DOHH2 (cell line): ENCODE measurements at regions not wholly inside any gene's neighbourhood (a gene's known extent, or its start where the extent isn't known, plus 50 kb on each side); places are given as distances from the start of the nearest gene placed in this dataset.

ENCODE experiments used
- H3F3A ChIP-seq: fragments of 200-600 bp; sonication (generic), shearing (Covaris generic); 2 replicates; pipeline ENCODE4 v1.6.0; 2016; ENCODE audit warnings: antibody characterized with exemption, mild to moderate bottlenecking; ENCODE audit not compliant: control insufficient read depth, insufficient read depth
- H3K27ac ChIP-seq: fragments of 200-600 bp; sonication (generic); 2 replicates; pipeline ENCODE4 v1.5.1; 2014; ENCODE audit warnings: low read depth, mild to moderate bottlenecking, low read length, moderate library complexity
- H3K27me3 ChIP-seq: fragments of 200-600 bp; sonication (generic); 2 replicates; pipeline ENCODE4 v1.6.1; 2014; ENCODE audit warnings: mild to moderate bottlenecking, low read length, mixed read lengths; ENCODE audit not compliant: control insufficient read depth
- H3K36me3 ChIP-seq: fragments of 200-600 bp; sonication (generic); 2 replicates; pipeline ENCODE4 v1.6.1; 2014; ENCODE audit warnings: mild to moderate bottlenecking, low read length, moderate library complexity, mixed read lengths; ENCODE audit not compliant: control insufficient read depth
- H3K4me1 ChIP-seq: fragments of 200-600 bp; sonication (generic); 2 replicates; pipeline ENCODE4 v1.6.1; 2014; ENCODE audit warnings: mild to moderate bottlenecking, low read length, mixed read lengths; ENCODE audit not compliant: control insufficient read depth
- H3K4me2 ChIP-seq: fragments of 200-600 bp; sonication (generic); 2 replicates; pipeline ENCODE4 v1.6.0; 2014; ENCODE audit warnings: mild to moderate bottlenecking, low read length, moderate library complexity
- H3K4me3 ChIP-seq: fragments of 200-600 bp; sonication (generic); 2 replicates; pipeline ENCODE4 v1.5.1; 2014; ENCODE audit warnings: mild to moderate bottlenecking, low read length, mixed read lengths
- H3K79me2 ChIP-seq: fragments of 200-600 bp; sonication (generic); 2 replicates; pipeline ENCODE4 v1.6.1; 2014; ENCODE audit warnings: mild to moderate bottlenecking, low read length, mixed read lengths; ENCODE audit not compliant: control insufficient read depth
- H3K9me2 ChIP-seq: fragments of 200-600 bp; sonication (generic); replicated peaks from 2 replicates; pipeline ENCODE4 v1.6.1; 2014; ENCODE audit warnings: mild to moderate bottlenecking, low read length, mixed read lengths; ENCODE audit not compliant: control insufficient read depth
- H3K9me3 ChIP-seq: fragments of 200-600 bp; sonication (generic); 2 replicates; pipeline ENCODE4 v1.6.1; 2014; ENCODE audit warnings: antibody characterized with exemption, low read length, mixed read lengths; ENCODE audit not compliant: control insufficient read depth, insufficient read depth
- H4K20me1 ChIP-seq: fragments of 200-600 bp; sonication (generic); 2 replicates; pipeline ENCODE4 v1.6.0; 2014; ENCODE audit warnings: low read depth, mild to moderate bottlenecking, antibody characterized with exemption, low read length, moderate library complexity; ENCODE audit not compliant: control insufficient read depth, insufficient read depth
- CTCF ChIP-seq: fragments of 200-600 bp; sonication (generic); IDR thresholded peaks from one replicate; pipeline ENCODE4 v1.5.1; 2014; ENCODE audit warnings: antibody characterized with exemption, mild to moderate bottlenecking, low read depth, low read length; ENCODE audit not compliant: poor library complexity, severe bottlenecking
- EZH2phosphoT487 ChIP-seq: fragments of 200-600 bp; sonication (generic); IDR thresholded peaks from 2 replicates; pipeline ENCODE4 v1.6.1; 2017; ENCODE audit warnings: borderline replicate concordance, mild to moderate bottlenecking, antibody characterized with exemption, low read length, moderate library complexity, mixed read lengths

GRCh38 chr13:38590230-38590629 is 96.6 kb upstream of the FREM2 start:
- no peaks in the 10 kb centered on the region for H3K4me1 ChIP-seq
- H3K27ac ChIP-seq: no peak overlapping the region
- H3K27me3 ChIP-seq: no peaks in the 10 kb centered on the region
- no peak overlapping the region for H3K4me3 ChIP-seq
- no peaks in the 10 kb centered on the region for H3K9me2 ChIP-seq
- TF ChIP-seq EZH2phosphoT487: no peak
- no peak for TF ChIP-seq CTCF
- H4K20me1 ChIP-seq: no peaks in the 10 kb centered on the region
- no peaks in the 10 kb centered on the region for H3K79me2 ChIP-seq
- H3F3A ChIP-seq: no peaks in the 10 kb centered on the region
- no peaks in the 10 kb centered on the region for H3K36me3 ChIP-seq
- H3K9me3 ChIP-seq: no peaks in the 10 kb centered on the region
- no peak overlapping the region for H3K4me2 ChIP-seq

GRCh38 chr13:38590796-38591507 is 95.9 kb upstream of the FREM2 start:
- no peak overlapping the region for H3K4me2 ChIP-seq

GRCh38 chr13:38602266-38602665 is 84.6 kb upstream of the FREM2 start:
- no peak for TF ChIP-seq EZH2phosphoT487
- TF ChIP-seq CTCF: no peak

More at GRCh38 chr13:38590796-38591507, 95.9 kb upstream of the FREM2 start:
- Histone ChIP-seq H3F3A (no peaks in the 10 kb centered on the region), H3K27ac (no peak overlapping the region), H3K9me2 (no peaks in the 10 kb centered on the region), H3K27me3 (no peaks in the 10 kb centered on the region), H3K79me2 (no peaks in the 10 kb centered on the region), H3K9me3 (no peaks in the 10 kb centered on the region), H3K4me3 (no peak overlapping the region), H4K20me1 (no peaks in the 10 kb centered on the region), H3K36me3 (no peaks in the 10 kb centered on the region), H3K4me1 (no peaks in the 10 kb centered on the region)
- TF ChIP-seq CTCF (no peak), EZH2phosphoT487 (no peak)

More at GRCh38 chr13:38602266-38602665, 84.6 kb upstream of the FREM2 start:
- Histone ChIP-seq H3K4me3 (no peak overlapping the region), H3K79me2 (no peaks in the 10 kb centered on the region), H3K9me2 (no peaks in the 10 kb centered on the region), H4K20me1 (no peaks in the 10 kb centered on the region), H3K4me1 (no peaks in the 10 kb centered on the region), H3K36me3 (no peaks in the 10 kb centered on the region), H3K9me3 (no peaks in the 10 kb centered on the region), H3F3A (no peaks in the 10 kb centered on the region), H3K4me2 (no peak overlapping the region), H3K27ac (no peak overlapping the region), H3K27me3 (no peaks in the 10 kb centered on the region)
